ENCODE measurements at regions not wholly inside any gene's neighbourhood (a gene's known extent, or its start where the extent isn't known, plus 50 kb on each side); places are given as distances from the start of the nearest gene placed in this dataset.

DNA sequence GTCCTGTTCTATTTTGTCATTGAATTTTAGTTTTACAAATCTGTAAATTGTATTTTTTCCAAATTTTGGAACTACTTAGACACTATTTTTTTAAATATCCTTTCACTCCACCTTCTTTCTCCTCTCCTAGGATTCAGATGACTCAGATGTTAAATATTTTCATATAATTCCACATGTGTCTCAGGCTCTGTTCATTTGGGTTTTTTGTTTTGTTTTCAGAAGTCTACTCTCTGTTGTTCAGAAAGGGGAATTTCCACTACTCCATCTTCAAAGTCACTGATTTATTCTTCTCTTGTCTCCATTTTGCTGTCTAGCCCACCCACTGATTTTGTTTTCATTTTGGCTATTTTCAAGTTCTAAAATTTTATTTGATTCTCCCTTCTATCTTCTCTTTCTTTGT is 264.0 kb upstream of the SLIT2 start:
- no peak for DNase-seq

DNA sequence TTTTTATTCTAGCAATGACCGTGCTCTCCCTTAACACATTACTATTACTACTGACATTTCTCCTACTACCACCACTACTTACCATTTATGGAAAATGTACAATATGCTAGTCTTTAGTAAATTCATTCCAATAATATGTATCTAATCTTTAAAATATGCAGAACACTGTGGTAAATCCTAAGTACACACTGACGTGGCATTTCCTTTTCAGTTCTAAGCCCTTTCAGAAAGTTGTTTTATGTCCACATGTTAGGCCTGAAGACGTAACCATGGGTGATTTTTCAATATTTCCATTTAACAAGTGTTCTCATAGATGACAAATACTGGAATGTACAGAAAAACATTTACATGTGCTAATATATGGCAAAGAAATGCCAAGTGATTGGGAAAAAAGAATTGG is 268.6 kb upstream of the SLIT2 start:
- DNase-seq = no peak

DNA sequence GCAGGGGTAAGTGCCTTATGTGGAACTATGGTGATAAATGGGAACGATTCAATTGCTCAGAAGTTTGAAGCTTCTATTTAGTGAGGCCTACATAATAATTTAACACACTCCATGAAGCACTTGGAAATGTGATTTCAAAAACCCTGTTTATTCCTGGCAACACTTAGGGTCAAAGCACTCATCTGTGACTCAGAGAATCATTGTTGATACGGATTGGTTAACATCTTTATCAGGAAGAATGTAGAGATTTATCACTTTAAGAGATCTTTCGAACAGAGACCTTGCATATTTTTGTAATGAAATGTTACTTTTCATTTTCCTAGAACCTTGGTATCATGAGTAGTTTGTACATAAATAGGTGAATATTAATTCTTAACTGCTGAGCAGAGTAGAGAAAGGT is 269.1 kb upstream of the SLIT2 start:
- DNase-seq = no peak

DNA sequence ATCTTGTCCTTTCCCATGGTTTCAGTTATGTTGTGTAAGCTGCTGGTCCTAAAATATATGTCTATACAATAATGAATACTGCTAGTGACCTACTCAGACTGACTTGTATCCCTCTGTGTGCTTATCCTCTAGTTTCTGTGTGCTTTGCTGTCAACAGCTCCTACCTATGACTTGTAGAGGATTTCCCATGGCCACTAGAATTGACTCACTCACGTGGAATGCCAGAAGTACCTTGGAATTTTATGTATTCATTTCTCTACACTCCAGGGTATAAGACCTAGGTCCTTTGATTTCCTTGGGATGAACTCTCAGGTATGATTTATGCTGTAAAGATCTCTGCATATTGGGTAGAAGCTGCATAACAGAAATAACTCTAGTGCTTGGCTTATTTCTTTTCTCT is 279.9 kb upstream of the SLIT2 start:
- no peak for DNase-seq

DNA sequence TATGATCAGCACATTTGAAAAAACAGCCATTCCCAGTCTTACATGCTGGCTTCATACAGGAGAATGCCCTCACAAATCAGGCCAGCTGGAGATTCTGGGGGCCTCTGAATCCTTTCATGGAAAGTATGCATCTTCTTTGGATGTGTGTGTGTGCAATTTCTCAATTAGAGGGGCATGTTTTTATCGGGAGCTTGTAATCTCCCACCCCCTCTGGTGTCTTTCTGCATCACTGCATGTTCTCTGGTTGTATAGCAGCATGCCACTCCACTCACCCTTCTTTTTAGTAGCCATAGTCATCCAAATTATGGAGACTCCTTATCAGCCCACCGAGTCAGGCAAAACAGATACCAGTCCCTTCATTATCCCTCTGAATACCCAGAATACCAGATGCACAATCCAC is 282.2 kb upstream of the SLIT2 start:
- no peak for DNase-seq

DNA sequence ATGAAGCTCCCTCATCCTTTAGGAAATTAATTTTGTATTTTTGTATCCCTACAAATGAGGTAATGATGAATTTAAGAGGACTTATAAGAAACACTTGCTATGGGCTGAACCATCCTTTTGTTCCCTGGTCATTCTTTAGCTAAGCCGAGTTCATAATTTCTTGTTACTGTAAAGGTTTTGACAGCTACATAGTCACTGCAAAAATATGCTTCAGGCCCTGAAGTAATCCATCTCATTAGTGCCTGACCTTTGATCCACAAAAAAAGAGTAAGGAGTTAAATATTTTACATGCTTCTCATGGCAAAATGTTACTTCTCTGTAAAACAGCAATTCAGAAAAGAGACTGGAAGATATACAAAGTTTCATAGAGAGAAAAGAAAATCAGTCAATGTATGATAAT is 290.6 kb upstream of the SLIT2 start:
- DNase-seq = no peak

DNA sequence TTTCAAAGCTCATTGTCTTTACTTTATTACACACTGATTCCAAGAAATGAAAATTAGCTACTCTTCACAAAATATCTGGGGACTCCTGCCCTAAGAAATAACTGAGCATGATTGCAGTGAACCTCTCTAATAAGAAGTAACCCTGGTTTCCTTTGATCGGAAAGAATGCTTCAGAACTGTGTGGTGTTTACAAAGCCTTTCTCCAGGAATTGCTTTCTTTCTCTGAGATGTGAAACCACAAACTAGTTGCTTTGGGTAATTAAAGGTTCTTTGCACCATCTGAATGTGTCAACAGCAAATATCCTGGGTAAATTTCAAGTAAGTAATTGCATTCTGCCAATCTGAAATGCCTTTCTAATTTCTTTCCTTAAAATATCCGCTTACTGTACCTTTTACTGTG is 292.9 kb upstream of the SLIT2 start:
- no peak for DNase-seq

DNA sequence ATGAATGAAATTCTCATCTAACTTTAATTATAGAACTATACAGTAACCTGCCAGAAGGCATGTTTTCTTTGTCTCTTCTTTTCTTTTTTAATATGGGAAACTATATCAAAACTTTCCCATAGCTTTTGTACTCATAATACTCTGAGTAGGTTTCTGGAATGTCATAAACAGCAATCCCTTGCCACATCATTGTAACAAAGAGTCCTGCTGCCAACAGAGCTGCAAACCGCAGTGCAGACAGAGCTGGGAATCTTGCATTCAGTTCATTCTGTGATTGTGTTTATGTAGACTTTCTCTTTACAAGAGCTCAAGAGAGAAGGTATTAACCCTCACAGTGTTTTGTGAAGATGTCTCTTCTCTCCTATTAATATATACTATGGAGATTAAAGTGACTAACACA is 304.4 kb upstream of the SLIT2 start:
- no peak for DNase-seq

DNA sequence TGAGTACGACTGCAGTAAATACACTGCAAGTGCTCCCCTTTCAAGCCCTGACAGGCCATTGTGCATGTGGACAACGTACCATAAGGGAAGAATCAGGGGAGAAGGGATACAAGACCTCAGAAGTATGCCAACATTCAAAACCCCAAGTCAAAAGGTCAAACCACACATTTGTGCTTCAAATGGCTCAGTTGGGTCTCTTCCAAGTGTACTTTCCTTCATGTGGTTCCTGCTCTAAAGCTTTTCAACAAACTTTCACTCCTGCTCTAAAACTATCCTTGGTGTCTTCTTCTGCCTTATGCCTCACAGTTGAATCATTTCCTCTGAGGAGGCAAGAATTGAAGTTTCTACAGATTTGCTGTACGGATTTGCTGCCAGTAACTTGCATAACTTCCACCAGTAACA is 305.7 kb upstream of the SLIT2 start:
- DNase-seq = no peak

DNA sequence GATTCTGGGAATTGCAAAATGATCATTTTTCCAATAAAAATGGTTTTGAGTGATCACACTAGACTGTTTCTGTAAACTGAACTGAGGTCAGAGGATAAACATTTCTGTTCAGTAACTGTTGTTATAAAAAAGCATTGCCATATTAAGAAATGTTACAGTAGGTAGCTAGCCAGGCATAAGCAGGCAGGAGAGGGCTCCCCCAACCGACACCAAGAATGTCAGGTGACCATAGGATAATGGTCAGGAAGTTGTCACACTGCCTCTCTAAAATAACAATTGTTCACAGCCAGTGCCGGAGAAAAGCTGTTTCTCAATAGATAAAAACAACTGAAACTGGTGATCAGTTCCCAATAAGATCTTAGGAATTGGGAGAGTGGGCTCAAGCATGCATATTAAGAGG is 306.2 kb upstream of the SLIT2 start:
- DNase-seq = no peak

DNA sequence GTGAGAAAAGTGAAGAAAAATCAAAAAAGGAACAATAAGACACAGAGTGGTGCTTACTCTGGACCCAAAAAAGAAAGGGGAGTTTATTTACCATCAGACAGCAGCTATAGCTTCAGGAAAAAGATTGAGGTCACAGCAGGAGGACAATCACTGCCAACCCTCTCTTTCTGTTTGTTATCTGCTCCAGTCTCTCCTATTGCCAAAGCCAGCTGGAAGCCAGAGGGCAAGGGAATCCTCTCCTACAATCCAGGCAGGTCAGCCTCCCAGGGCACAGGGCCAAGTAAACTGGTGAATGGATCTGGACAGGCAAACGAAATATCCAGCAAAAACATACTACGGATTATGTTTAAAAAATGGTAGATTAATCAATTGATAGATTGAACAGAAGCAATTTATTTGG is 306.9 kb upstream of the SLIT2 start:
- DNase-seq = no peak

DNA sequence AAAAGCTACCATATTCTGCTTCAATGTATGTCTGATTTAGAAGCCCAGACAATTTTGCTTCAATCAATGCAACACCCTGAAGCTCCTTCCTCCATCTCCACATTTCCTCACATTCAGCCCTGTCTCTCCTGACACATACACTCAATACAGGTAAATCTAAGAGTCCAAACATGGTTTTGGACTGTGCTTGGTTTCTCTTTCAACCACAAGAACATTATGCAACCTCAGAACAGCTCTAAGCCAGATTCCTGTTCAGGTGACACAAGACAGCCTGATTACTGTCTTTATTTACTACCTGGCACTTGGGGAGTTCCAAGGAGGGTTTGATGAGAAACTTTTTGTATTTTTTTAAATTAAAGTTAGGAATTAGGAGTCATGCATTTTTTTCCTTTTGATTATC is 307.5 kb upstream of the SLIT2 start:
- no peak for DNase-seq

DNA sequence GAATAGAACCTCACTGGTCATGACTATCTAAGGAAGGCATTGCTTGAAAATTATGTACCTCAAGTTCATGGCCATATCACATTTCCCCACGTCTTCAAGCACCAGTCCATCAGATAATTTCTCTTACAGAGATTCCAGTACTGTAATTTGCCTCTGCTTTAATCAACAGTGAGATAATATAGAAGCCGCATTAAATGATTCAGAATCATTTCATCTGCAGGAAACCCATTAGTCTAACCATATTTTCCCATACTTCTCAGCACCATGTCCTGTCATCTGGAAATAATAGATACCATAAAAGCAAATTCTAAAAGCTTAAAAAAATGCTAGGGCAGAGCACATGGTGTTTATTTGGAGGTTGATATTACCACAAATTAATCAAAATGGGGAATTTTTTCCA is 310.3 kb upstream of the SLIT2 start:
- no peak for DNase-seq

DNA sequence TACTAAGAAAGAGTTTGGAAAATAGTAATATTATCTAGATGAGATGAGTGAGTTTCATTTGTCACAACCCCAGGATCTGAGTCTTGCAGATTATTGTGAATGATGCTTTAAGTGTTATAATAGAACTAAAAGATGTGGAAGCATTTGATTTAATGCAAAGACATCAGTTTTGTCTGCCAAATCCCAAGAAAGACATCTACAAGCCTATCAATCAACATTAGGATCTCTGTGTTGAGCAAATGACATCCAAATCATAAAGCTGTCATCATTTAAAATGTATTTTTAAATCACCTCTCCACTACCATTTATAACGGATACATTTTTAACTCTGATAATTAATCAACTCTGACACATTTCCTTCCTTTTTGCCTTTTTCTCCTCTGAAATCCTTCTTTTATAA is 310.8 kb upstream of the SLIT2 start:
- no peak for DNase-seq

DNA sequence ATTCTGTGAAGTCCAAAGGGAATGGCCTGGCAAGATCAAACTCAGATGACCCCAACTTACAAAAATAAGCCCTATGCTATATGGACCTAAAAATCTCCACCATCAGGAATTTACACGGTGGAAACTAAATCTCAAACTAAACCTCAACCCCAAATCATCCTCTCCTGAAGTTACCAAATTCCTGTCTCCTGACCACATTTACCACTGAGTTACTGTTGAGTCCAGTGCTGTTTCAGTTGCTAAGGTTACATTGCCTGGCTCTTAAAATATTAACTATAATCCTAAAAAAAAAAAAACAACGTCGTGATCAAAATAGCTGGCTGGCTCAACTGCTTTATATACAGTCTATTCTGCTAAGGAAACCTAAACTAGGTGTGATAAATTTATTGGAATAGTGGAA is 315.2 kb upstream of the SLIT2 start:
- no peak for DNase-seq

DNA sequence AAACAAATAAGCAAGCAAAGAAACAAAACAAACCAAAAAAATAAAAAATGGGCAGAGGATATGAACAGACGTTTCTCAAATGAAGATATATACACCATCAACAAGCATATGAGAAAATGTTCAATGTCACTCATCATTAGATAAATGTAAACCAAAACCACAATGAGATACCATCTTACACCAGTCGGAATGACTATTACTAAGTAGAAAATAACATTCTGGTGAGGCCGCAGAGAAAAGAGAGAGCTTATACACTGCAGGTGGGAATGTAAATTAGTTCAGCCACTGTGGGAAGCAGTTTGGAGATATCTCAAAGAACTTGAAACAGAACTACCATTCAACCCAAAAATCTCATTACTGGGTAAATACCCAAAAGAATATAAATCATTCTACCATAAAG is 321.0 kb upstream of the SLIT2 start:
- no peak for DNase-seq

DNA sequence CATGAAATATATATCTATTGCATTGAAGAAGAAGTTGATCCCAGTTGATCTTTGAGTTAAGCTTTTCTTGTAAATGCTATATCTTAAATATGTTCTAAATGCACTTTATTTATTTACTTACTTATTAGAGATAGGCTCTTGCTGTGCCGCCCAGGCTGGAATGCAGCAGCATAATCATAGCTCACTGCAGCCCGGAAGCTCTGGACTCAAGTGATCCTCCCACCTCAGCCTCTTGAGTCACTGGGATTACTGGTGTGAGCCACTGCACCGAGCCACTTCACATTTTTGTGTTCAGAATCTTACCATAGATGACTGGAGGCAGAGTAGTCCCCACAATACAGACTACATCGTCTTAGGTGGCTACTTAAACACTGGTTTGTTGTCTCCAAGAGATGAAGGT is 324.3 kb upstream of the SLIT2 start:
- no peak for DNase-seq

DNA sequence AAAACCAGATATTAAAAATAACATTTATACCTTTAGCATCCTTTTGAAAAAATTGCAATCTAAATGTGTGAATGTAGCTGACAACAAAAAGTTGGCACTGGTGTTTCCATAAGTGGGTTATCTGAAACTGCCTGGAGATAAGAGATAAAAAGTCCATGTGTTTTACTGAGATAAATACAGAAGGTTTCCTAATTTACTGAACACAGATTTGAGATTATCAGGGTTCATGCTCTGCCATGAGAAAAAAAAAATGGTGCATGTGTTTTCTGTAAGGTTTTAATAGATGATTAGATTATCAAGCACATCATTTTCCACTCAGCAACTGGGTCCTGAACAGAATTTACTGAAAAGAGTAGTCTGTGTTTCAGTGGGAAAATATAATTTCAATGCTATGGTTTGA is 326.2 kb upstream of the SLIT2 start:
- DNase-seq = no peak

DNA sequence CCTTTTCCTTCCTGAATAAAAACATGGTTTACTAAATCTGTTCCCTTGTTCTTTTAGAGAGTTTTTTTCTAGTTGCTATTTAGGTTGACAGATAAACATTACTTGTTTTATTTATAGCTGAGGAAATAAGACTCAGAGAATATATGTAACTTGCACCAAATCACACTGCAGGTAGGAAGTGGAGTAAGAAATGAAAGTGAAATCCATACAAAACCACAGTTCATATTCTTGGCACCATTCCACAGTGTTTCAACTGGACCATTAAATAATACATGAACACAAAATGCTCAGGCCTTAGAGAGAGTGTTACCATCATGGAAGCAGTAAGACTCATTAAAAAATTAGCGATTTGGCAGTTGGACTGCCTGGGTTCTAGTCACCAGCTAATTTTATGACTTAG is 326.9 kb upstream of the SLIT2 start:
- DNase-seq = no peak

DNA sequence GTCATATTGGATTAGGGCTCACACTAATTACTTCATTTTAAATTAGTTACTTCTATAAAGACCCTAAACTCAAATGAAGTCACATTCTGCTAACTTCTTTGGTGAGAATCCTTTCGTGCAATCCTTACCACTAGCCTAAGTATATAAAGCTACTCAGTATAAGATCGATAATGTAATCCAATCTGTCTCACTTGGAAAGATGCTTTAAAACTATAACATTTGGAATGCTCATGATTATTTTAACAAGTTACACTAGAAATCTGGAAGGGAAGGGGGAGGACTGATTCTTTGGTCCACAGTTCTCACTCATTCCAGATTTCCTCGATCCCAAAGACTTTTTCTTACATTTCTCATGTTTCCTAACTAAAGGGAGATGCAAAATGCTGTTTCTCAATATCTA is 336.4 kb upstream of the SLIT2 start:
- DNase-seq = no peak

DNA sequence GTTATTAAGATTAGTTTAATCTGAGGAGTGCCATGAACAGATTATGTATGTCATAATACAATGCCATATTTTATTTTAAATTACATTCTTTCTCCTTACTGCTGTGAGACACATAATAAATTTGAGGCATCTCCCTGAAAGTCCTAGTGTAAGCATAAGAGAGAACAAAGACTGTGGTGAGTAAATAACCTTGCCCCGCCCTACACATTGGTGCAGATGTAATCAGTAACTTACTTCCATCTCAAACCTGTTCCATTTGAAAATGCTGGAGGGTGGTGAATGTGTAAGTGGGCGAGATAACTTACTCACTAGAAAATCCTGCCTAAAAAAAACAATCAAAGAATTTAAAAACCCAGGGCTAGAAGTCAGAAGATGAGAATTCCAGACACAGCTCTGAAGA is 338.1 kb upstream of the SLIT2 start:
- DNase-seq = no peak

DNA sequence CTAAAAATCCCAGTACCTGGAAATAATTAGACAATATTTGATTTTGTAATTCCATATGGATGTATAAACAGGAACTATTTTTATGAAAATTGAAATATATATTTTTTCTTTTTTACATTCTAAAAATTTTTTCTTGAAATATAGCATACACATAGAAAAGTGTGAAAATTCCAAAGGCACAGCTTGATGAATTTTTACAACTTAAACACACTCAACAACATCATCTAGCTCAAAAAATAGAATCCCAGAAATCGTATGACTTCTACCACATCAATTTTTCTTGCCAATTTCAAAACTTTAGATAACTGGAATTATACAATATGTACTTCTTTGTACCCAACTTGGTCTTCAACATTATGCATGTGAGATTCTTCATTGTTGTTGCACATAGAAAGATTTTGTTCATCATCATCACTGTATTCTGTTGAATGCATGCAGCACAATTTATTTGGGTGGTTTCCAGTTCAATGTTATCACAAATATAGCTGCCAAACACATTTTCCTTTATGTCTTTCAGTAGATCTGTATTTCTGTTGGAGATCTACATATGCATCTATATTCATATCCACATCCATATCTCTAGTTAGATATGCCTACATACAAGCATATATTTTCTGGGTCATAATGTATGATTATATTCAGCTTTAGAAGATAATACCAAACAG is 340.7 kb upstream of the SLIT2 start:
- DNase-seq = no peak

DNA sequence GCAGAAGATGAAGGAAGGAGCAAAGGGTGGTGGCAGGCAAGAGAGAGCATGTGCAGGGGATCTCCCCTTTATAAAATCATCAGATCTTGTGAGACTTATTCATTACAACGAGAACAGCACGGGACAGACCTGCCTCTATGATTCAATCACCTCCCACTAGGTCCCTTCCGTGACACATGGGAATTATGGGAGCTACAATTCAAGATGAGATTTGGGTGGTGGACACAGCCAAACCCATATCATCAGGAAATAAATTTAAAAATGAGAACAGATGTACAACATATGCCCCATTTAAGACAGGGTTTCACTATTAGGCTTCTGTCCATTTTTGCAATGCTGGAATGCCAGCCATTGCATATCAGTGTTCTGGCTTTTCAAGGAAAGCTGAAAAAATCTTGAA is 346.7 kb upstream of the SLIT2 start:
- DNase-seq = no peak

DNA sequence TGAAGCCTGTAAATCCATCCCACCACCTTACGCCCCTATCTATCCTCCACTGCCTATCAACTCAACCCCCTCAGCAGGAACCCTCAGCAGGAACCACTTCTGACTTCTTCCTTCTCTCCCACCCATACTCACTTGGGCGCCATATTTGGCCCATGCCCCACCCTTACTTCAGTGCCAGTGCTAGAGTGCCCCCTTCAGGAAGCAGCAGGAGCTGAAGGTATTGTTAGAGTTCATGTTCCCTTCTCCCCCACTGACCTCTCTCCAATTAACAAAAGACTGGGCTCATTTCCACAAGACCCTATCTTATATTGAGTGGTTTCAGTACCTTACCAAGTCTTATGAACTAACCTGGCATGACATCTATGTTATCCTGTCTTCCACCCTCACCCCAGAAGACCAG is 363.1 kb upstream of the SLIT2 start:
- no peak for DNase-seq

DNA sequence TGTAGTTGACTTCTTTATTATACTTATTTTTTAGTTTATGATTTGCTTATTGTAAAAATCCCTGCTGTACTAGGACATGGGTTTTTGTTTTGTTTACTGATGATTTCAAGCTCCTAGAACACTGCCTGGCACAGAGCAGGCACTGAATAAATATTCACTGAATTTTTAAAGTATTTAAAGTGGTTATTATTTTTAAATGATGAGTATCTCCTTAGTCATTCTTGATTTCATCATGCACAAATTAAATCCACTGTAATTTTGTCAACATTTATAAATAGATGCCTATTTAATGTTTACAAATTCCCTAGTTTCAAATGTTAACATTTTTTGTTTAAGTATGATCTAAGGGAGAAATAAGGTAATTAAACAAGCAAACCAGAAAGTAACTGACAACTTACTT is 367.9 kb upstream of the SLIT2 start:
- no peak for DNase-seq

DNA sequence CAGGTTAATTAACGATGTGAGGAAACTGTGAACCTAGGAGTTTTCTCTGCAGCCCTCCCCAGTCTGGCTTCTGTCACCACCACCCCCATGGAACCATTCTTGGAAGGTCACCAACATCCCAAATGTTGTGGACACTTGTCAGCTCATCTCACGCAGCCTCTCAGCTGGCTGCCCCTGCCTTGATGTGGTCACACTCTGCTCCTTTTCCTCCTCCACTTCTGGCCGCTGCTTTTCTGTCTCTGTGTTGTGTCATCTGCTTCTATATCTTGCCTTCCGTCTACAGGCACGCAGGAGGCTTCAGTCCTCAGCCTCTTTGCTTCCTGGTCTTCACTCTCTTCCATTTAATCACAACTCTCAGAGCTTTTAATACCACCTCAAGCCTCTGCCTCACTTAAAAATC is 371.5 kb upstream of the SLIT2 start:
- DNase-seq = no peak

All from stimulated activated CD4-positive, alpha-beta T cell treated with anti-CD3 and anti-CD28 coated beads, Interleukin-1b, Interleukin-23, amount 100 ng/mL, for 48 hours (primary cell).